HepG2 (cell line): ENCODE measurements at regions not wholly inside any gene's neighbourhood (a gene's known extent, or its start where the extent isn't known, plus 50 kb on each side); places are given as distances from the start of the nearest gene placed in this dataset.

Experiments used
- ATAC-seq: fragments of 200-7000 bp; cut with Tn5 transposase; 3 replicates; pipeline ENCODE4 v1.9.1; 2020; ENCODE audit warnings: mild to moderate bottlenecking, moderate library complexity
- BruUV-seq: library from RNA; stranded (reverse); fragments of 400-500 nt; replicated peaks from 2 replicates; lab custom pipeline; 2021; lab: Mats Ljungman, UMichigan
- CTCF ChIA-PET: fragments of 300-600 bp; formaldehyde crosslinking; extraction: SDS; loops from one replicate; lab custom pipeline; 2021; ENCODE audit warnings: low total read pairs, inconsistent platforms, low intra/inter-chr PET ratio; lab: Yijun Ruan, JAX
- POLR2A ChIA-PET: fragments of 350-600 bp; sonication (Branson Sonifier 250); formaldehyde crosslinking; loops from one replicate; lab custom pipeline; 2020; ENCODE audit warnings: antibody characterized with exemption, inconsistent platforms; lab: Yijun Ruan, JAX
- DNase-seq: peaks from one replicate; pipeline ENCODE4 v3.0.0-alpha.2; 2015; ENCODE audit warnings: low spot score
- FAIRE-seq: peaks from 3 replicates; lab custom pipeline; 2011; peaks lifted over from hg19 to GRCh38; lab: Jason Lieb, UNC
- H2AFZ ChIP-seq: one replicate; pipeline ENCODE4 v1.6.1; 2011; ENCODE audit warnings: low read length, inconsistent platforms
- H3K27ac ChIP-seq: fragments of 300-600 bp; 3 replicates; pipeline ENCODE4 v1.8.0; 2011; ENCODE audit warnings: mixed run types, mild to moderate bottlenecking, mixed read lengths, low read length, inconsistent platforms; ENCODE audit not compliant: insufficient read depth; ENCODE audit errors: extremely low read length
- H3K27me3 ChIP-seq, 2 experiments: fragments of 200-600 bp in 1 of 2; 2 replicates in 1 of 2; 3 replicates in 1 of 2; pipeline versions ENCODE4 v1.6.0 to v1.8.0; 2011; ENCODE audit warnings: low read length in 2 of 2, mild to moderate bottlenecking in 2 of 2, moderate library complexity in 2 of 2, inconsistent platforms in 1 of 2; ENCODE audit not compliant: insufficient read depth in 2 of 2, control insufficient read depth in 1 of 2
- H3K36me3 ChIP-seq, 2 experiments: fragments of 200-600 bp in 1 of 2; replicated peaks in 1 of 2; 2 replicates in 1 of 2; 3 replicates in 1 of 2; pipeline versions ENCODE4 v1.5.1 to v1.8.0; 2011; ENCODE audit warnings: low read length in 2 of 2, inconsistent platforms in 1 of 2; ENCODE audit not compliant: insufficient read depth in 2 of 2, control insufficient read depth in 1 of 2
- H3K4me1 ChIP-seq: 2 replicates; pipeline ENCODE4 v1.5.1; 2012; ENCODE audit warnings: low read length, inconsistent platforms; ENCODE audit not compliant: insufficient read depth
- H3K4me2 ChIP-seq: 2 replicates; pipeline ENCODE4 v1.6.0; 2011; ENCODE audit warnings: low read depth, low read length, inconsistent platforms
- H3K4me3 ChIP-seq, 3 experiments: fragments of 200-600 bp in 1 of 3; sonication (generic), shearing (Covaris generic) in 1 of 3; replicated peaks in 1 of 3; 2 replicates each; pipeline ENCODE4 v1.5.1; 2011 to 2016; ENCODE audit warnings: low read length in 3 of 3, inconsistent platforms in 2 of 3, low read depth in 2 of 3, mild to moderate bottlenecking in 2 of 3, control low read depth in 1 of 3, mixed read lengths in 1 of 3; ENCODE audit not compliant: insufficient read depth in 1 of 3
- H3K79me2 ChIP-seq: one replicate; pipeline ENCODE4 v1.6.1; 2011; ENCODE audit warnings: low read length, inconsistent platforms; ENCODE audit not compliant: insufficient read depth
- H3K9ac ChIP-seq: 2 replicates; pipeline ENCODE4 v1.6.0; 2011; ENCODE audit warnings: mild to moderate bottlenecking, low read depth, low read length, inconsistent platforms; ENCODE audit not compliant: insufficient read depth
- H3K9me3 ChIP-seq: 2 replicates; pipeline ENCODE4 v1.5.1; 2012; ENCODE audit warnings: mild to moderate bottlenecking, low read length
- H4K20me1 ChIP-seq: 2 replicates; pipeline ENCODE4 v1.6.0; 2011; ENCODE audit warnings: inconsistent platforms, mild to moderate bottlenecking, low read length, moderate library complexity; ENCODE audit not compliant: insufficient read depth
- BCLAF1 ChIP-seq: fragments of 450-650 bp; IDR thresholded peaks from 2 replicates; pipeline ENCODE4 v1.6.1; 2017; ENCODE audit warnings: mild to moderate bottlenecking
- HES4 ChIP-seq: sonication (generic); formaldehyde crosslinking; IDR thresholded peaks from 2 replicates; pipeline ENCODE4 v1.9.0; 2021; ENCODE audit warnings: mild to moderate bottlenecking, missing genetic modification reagents, borderline replicate concordance
- PATZ1 ChIP-seq: sonication (generic); formaldehyde crosslinking; IDR thresholded peaks from 2 replicates; pipeline ENCODE4 v1.4.0; 2020; ENCODE audit warnings: missing genetic modification reagents
- STAT5B ChIP-seq: sonication (generic); formaldehyde crosslinking; IDR thresholded peaks from 2 replicates; pipeline ENCODE4 v1.4.0; 2020; ENCODE audit warnings: missing genetic modification reagents
- ZBTB10 ChIP-seq: sonication (generic); formaldehyde crosslinking; IDR thresholded peaks from 2 replicates; pipeline ENCODE4 v1.4.0; 2020; ENCODE audit warnings: missing genetic modification reagents, borderline replicate concordance
- ZNF512B ChIP-seq: sonication (generic); formaldehyde crosslinking; IDR thresholded peaks from 2 replicates; pipeline ENCODE4 v1.5.1; 2020; ENCODE audit warnings: missing genetic modification reagents, mild to moderate bottlenecking, borderline replicate concordance
- ZNF598 ChIP-seq: sonication (generic); formaldehyde crosslinking; IDR thresholded peaks from 2 replicates; pipeline ENCODE4 v1.5.1; 2020; ENCODE audit warnings: mild to moderate bottlenecking, missing genetic modification reagents, borderline replicate concordance
- ZSCAN12 ChIP-seq: sonication (generic); formaldehyde crosslinking; IDR thresholded peaks from 2 replicates; pipeline ENCODE4 v1.9.0; 2021; ENCODE audit warnings: mild to moderate bottlenecking, missing genetic modification reagents
- WGBS: methylation state at CpG from one replicate; pipeline ENCODE4 v1.1.6; 2017; ENCODE audit warnings: low lambda C conversion rate; 5-methylcytosine and 5-hydroxymethylcytosine counted together
- in situ Hi-C: cut with HindIII; loops from 2 replicates; pipeline ENCODE4 v1.10.0; 2017; ENCODE audit warnings: low pct_unique_long_range_greater_than_20kb; ENCODE audit not compliant: extremely low pct_ligation_motif_present
- intact Hi-C: fragments of 100-400 bp; cut with micrococcal nuclease; formaldehyde crosslinking; loops from one replicate; pipeline ENCODE4 v1.10.0; 2022; ENCODE audit not compliant: unreplicated experiment

- H3K9me3 ChIP-seq: no peaks in the 10 kb centered on the region
- intact Hi-C loops: no loop called here
- no peak overlapping the region for H3K4me3 ChIP-seq
- H3K4me2 ChIP-seq: no peak overlapping the region
- H3K79me2 ChIP-seq: no peaks in the 10 kb centered on the region
- H4K20me1 ChIP-seq: no peaks in the 10 kb centered on the region
- no peak for DNase-seq
- no peak for ATAC-seq
- CTCF ChIA-PET: no interaction called here
- BruUV-seq: no TSS peak
- in situ Hi-C loops: no loop called here
- H2AFZ ChIP-seq: no peak overlapping the region
- H3K27ac ChIP-seq: no peak overlapping the region
- FAIRE-seq: no peak
- H3K4me1 ChIP-seq: no peaks in the 10 kb centered on the region
- H3K9ac ChIP-seq: no peak overlapping the region
- TF ChIP-seq HES4: no peak
- no peak for TF ChIP-seq BCLAF1
- WGBS: 36% methylated on average over 4 of the region's 4 CpGs
- POLR2A ChIA-PET: no interaction called here
- no peaks in the 10 kb centered on the region for H3K36me3 ChIP-seq
- no peaks in the 10 kb centered on the region for H3K27me3 ChIP-seq
Measured at GRCh38 chr3:73215901-73216300, 154.4 kb downstream of the EBLN2 start.

GRCh38 chr3:73216310-73216709, 154.9 kb downstream of the EBLN2 start:
- FAIRE-seq: no peak
- Histone ChIP-seq H3K27ac (no peak overlapping the region), H2AFZ (no peak overlapping the region), H3K27me3 (no peaks in the 10 kb centered on the region), H4K20me1 (no peaks in the 10 kb centered on the region), H3K4me2 (no peak overlapping the region), H3K9me3 (no peaks in the 10 kb centered on the region), H3K79me2 (no peaks in the 10 kb centered on the region), H3K4me1 (no peaks in the 10 kb centered on the region), H3K36me3 (no peaks in the 10 kb centered on the region), H3K9ac (no peak overlapping the region), H3K4me3 (no peak overlapping the region)
- BruUV-seq: no TSS peak
- ChIA-PET CTCF (no interaction called here), POLR2A (no interaction called here)
- in situ Hi-C loops: no loop called here
- ATAC-seq: no peak
- intact Hi-C loops: no loop called here
- WGBS: 29% methylated on average over 1 of the region's 1 CpG
- DNase-seq: no peak
- TF ChIP-seq PATZ1 (CRISPR knock-in tag) (no peak), STAT5B (CRISPR knock-in tag) (no peak), ZSCAN12 (no peak), ZBTB10 (CRISPR knock-in tag) (no peak), ZNF598 (CRISPR knock-in tag) (no peak), ZNF512B (CRISPR knock-in tag) (no peak)
